DOHH2 (cell line): ENCODE measurements at regions not wholly inside any gene's neighbourhood (a gene's known extent, or its start where the extent isn't known, plus 50 kb on each side); places are given as distances from the start of the nearest gene placed in this dataset.

Experiments used
- EZH2phosphoT487 ChIP-seq: fragments of 200-600 bp; sonication (generic); IDR thresholded peaks from 2 replicates; pipeline ENCODE4 v1.6.1; 2017; ENCODE audit warnings: borderline replicate concordance, mild to moderate bottlenecking, antibody characterized with exemption, low read length, moderate library complexity, mixed read lengths
- TF ChIP-seq, protein P1 (sequence below): fragments of 200-600 bp; sonication (generic); IDR thresholded peaks from one replicate; pipeline ENCODE4 v1.5.1; 2014; ENCODE audit warnings: antibody characterized with exemption, mild to moderate bottlenecking, low read depth, low read length; ENCODE audit not compliant: poor library complexity, severe bottlenecking

DNA sequence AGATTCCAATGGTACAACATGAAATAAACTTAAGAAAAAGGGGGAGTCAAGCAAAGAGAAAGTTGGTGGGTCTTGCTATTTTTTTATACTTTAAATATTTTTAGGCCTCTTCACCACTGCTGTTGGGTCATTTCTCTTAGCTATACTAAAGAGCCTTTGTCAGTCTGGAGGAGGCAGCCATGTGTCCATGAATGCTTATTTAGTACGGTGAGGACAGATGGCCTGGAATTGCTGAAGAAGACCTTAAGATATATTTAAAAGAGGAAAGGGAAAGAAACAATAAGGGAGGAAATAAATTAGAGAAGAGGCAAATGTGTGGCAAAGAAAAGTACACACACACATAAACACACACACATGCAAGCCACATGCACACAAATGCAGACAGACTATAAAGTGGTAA, 560.5 kb upstream of the MEF2C start:
- TF ChIP-seq, protein P1, sequence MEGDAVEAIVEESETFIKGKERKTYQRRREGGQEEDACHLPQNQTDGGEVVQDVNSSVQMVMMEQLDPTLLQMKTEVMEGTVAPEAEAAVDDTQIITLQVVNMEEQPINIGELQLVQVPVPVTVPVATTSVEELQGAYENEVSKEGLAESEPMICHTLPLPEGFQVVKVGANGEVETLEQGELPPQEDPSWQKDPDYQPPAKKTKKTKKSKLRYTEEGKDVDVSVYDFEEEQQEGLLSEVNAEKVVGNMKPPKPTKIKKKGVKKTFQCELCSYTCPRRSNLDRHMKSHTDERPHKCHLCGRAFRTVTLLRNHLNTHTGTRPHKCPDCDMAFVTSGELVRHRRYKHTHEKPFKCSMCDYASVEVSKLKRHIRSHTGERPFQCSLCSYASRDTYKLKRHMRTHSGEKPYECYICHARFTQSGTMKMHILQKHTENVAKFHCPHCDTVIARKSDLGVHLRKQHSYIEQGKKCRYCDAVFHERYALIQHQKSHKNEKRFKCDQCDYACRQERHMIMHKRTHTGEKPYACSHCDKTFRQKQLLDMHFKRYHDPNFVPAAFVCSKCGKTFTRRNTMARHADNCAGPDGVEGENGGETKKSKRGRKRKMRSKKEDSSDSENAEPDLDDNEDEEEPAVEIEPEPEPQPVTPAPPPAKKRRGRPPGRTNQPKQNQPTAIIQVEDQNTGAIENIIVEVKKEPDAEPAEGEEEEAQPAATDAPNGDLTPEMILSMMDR: no peak
- no peak for TF ChIP-seq EZH2phosphoT487
